ENCODE measurements at regions not wholly inside any gene's neighbourhood (a gene's known extent, or its start where the extent isn't known, plus 50 kb on each side); places are given as distances from the start of the nearest gene placed in this dataset.

GRCh38 chr3:3708769-3709115 lies 90.5 kb upstream of the LRRN1 start:
- Histone ChIP-seq H3K9ac (ENCODE audit: low read length) (no peak overlapping the region), H3K79me2 (ENCODE audit: low read length) (no peaks in the 10 kb centered on the region), H3K27ac (ENCODE audit: low read length) (no peak overlapping the region), H3K4me1 (ENCODE audit: low read length) (no peaks in the 10 kb centered on the region), H3K27me3 (ENCODE audit: low read depth, low read length) (peaks cover 17% of the 10 kb centered on the region; the same call in 1 of the 2 replicates), H3K4me2 (ENCODE audit: low read length) (no peak overlapping the region), H3K4me3 (ENCODE audit: low read length) (no peak overlapping the region), H2AFZ (ENCODE audit: low read depth, low read length) (no peak overlapping the region), H3K36me3 (replicated peaks; ENCODE audit: low read depth, low read length) (no peaks in the 10 kb centered on the region), H4K20me1 (ENCODE audit: insufficient read depth, low read length) (no peaks in the 10 kb centered on the region), H3K9me3 (ENCODE audit: insufficient read depth, low read length) (no peaks in the 10 kb centered on the region)
- no peak for TF ChIP-seq EZH2phosphoT487 (IDR thresholded peaks at IDR 0.05; ENCODE audit: low read depth)
- TF ChIP-seq, protein P1, sequence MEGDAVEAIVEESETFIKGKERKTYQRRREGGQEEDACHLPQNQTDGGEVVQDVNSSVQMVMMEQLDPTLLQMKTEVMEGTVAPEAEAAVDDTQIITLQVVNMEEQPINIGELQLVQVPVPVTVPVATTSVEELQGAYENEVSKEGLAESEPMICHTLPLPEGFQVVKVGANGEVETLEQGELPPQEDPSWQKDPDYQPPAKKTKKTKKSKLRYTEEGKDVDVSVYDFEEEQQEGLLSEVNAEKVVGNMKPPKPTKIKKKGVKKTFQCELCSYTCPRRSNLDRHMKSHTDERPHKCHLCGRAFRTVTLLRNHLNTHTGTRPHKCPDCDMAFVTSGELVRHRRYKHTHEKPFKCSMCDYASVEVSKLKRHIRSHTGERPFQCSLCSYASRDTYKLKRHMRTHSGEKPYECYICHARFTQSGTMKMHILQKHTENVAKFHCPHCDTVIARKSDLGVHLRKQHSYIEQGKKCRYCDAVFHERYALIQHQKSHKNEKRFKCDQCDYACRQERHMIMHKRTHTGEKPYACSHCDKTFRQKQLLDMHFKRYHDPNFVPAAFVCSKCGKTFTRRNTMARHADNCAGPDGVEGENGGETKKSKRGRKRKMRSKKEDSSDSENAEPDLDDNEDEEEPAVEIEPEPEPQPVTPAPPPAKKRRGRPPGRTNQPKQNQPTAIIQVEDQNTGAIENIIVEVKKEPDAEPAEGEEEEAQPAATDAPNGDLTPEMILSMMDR (IDR thresholded peaks at IDR 0.05; ENCODE audit: low read depth, low read length) = no peak

DNA sequence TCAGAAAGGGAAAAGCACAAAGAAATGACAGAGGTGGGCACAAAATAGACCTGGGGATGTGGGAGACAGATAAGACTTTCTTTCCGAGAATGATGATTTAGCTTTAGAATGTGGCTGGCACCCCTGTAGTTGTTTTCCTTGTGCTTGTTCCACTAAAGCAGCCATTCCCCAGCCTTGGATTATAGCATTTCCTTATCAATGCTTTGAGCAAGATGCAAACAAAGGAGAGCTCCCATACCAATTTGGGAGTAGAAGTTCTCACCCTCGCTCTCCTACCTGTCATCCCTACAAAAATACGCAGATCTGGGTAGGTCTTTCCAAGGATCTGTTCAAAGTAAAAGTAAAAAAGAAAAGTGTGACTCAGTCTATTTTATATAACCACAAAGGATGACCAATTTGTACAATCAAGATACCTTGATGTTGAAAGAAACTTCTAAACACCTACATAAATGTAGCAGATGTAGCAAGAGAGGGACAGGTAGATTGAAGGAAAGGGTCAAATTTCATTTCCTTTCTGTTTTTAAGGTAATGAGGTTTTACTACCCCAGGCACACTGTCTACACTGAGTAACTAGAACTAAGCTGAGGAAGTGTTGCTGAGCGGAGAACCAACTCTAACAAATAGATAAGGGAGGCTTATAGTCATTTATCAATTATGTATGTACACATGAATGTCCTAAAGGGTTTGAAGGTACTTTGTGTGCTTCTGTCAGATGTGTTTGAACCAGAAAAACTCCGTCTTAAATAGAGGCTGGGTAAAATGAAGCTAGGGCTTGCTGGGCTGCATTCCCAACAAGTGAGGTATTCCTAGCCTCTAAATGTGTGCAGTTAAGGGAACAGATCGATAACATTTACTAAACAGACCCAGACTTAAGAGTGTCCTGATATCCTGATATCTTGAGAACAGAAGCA lies 91.1 kb upstream of the LRRN1 start:
- Histone ChIP-seq H3K4me3 (ENCODE audit: low read length) (no peak overlapping the region), H3K27me3 (ENCODE audit: low read depth, low read length) (peaks cover 17% of the 10 kb centered on the region; the same call in 1 of the 2 replicates), H3K9ac (ENCODE audit: low read length) (no peak overlapping the region), H3K4me1 (ENCODE audit: low read length) (no peaks in the 10 kb centered on the region), H3K36me3 (replicated peaks; ENCODE audit: low read depth, low read length) (no peaks in the 10 kb centered on the region), H4K20me1 (ENCODE audit: insufficient read depth, low read length) (no peaks in the 10 kb centered on the region), H3K79me2 (ENCODE audit: low read length) (no peaks in the 10 kb centered on the region), H2AFZ (ENCODE audit: low read depth, low read length) (no peak overlapping the region), H3K27ac (ENCODE audit: low read length) (no peak overlapping the region), H3K9me3 (ENCODE audit: insufficient read depth, low read length) (no peaks in the 10 kb centered on the region), H3K4me2 (ENCODE audit: low read length) (no peak overlapping the region)
- TF ChIP-seq EZH2phosphoT487 (IDR thresholded peaks at IDR 0.05; ENCODE audit: low read depth) = no peak
- TF ChIP-seq, protein P1 (IDR thresholded peaks at IDR 0.05; ENCODE audit: low read depth, low read length) = no peak

DNA sequence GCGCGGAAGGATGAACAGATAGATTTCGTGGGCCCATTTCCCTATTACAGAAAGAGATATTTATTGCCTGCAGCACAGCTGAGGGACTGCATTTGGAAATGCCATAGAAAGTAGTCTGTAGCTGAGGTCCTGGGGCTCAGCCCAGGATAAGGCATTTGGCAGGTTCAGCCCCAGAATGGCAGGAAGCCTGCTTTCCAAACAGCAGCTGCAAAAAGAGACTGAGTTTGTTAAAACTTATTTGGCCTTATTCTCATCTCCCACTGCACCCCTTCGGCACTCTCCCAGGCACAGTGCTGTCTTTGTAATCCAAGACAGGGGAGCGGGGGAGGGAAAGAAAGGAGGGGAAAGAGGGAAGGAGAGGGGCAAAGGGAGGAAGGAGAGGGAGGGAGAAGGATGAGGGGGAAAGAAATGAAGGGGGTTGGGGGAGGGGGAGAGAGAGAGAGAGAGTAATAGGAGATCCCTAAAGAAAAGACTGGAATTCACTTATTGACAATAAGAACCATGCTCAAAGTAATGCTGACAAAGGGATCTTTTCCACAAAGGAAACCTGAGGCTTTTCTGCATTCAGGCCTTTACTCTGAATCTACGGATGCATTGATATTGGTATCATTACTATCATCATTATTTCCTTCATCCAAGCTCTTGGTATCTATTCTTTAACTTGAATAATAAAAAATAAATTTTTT lies 94.0 kb upstream of the LRRN1 start:
- no peaks in the 10 kb centered on the region for H3K36me3 ChIP-seq (replicated peaks; ENCODE audit: low read depth, low read length)
- no peak overlapping the region for H2AFZ ChIP-seq (ENCODE audit: low read depth, low read length)
- H3K4me2 ChIP-seq (ENCODE audit: low read length) = no peak overlapping the region
- TF ChIP-seq EZH2phosphoT487 (IDR thresholded peaks at IDR 0.05; ENCODE audit: low read depth) = no peak
- TF ChIP-seq, protein P1 (IDR thresholded peaks at IDR 0.05; ENCODE audit: low read depth, low read length) = no peak
- H3K4me3 ChIP-seq (ENCODE audit: low read length) = no peak overlapping the region
- no peaks in the 10 kb centered on the region for H3K79me2 ChIP-seq (ENCODE audit: low read length)
- peaks cover 6% of the 10 kb centered on the region; the same call in 1 of the 2 replicates for H3K4me1 ChIP-seq (ENCODE audit: low read length)
- peaks cover 17% of the 10 kb centered on the region; the same call in 1 of the 2 replicates for H3K27me3 ChIP-seq (ENCODE audit: low read depth, low read length)
- no peaks in the 10 kb centered on the region for H4K20me1 ChIP-seq (ENCODE audit: insufficient read depth, low read length)
- H3K9me3 ChIP-seq (ENCODE audit: insufficient read depth, low read length) = no peaks in the 10 kb centered on the region
- no peak overlapping the region for H3K9ac ChIP-seq (ENCODE audit: low read length)
- no peak overlapping the region for H3K27ac ChIP-seq (ENCODE audit: low read length)

DNA sequence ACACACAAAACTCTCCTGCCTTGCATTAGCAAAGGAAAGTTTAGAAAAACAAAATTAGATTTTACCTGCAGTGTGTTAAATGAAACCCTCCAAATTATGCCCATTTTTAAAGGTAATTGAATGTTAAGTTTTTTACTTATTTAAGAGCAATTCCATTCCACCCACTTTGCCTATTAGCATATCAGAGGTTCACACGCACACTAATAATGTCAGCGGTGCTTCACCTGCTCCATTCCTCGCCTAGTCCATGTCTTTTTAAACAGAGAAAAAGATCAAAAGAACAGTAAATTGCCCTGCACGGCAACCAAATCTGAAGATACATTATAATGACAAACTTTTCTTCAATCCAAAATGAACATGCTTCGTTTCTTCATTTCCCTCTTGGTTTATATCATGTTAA lies 97.3 kb upstream of the LRRN1 start:
- TF ChIP-seq, protein P1 (IDR thresholded peaks at IDR 0.05; ENCODE audit: low read depth, low read length) = no peak
- TF ChIP-seq EZH2phosphoT487 (IDR thresholded peaks at IDR 0.05; ENCODE audit: low read depth) = no peak
- Histone ChIP-seq H3K79me2 (ENCODE audit: low read length) (no peaks in the 10 kb centered on the region), H3K27me3 (ENCODE audit: low read depth, low read length) (peaks cover 10% of the 10 kb centered on the region; the same call in 1 of the 2 replicates), H3K4me1 (ENCODE audit: low read length) (peaks cover 6% of the 10 kb centered on the region; the same call in 1 of the 2 replicates), H3K9me3 (ENCODE audit: insufficient read depth, low read length) (no peaks in the 10 kb centered on the region), H3K4me3 (ENCODE audit: low read length) (no peak overlapping the region), H2AFZ (ENCODE audit: low read depth, low read length) (no peak overlapping the region), H3K4me2 (ENCODE audit: low read length) (no peak overlapping the region), H4K20me1 (ENCODE audit: insufficient read depth, low read length) (no peaks in the 10 kb centered on the region), H3K9ac (ENCODE audit: low read length) (no peak overlapping the region), H3K27ac (ENCODE audit: low read length) (no peak overlapping the region), H3K36me3 (replicated peaks; ENCODE audit: low read depth, low read length) (no peaks in the 10 kb centered on the region)
